GM19468 (cell line): ENCODE measurements at regions not wholly inside any gene's neighbourhood (a gene's known extent, or its start where the extent isn't known, plus 50 kb on each side); places are given as distances from the start of the nearest gene placed in this dataset.
"Not testable (repeated sequence)": the region's sequence is repeated elsewhere in the genome, so short reads cannot be mapped to it uniquely, and the experiment has no call there.

Source experiments
- ATAC-seq: cut with Tn5 transposase; IDR thresholded peaks from one replicate; pipeline ENCODE4 v1.9.1; 2021; ENCODE audit warnings: mild to moderate bottlenecking, moderate library complexity, moderate number of reproducible peaks; ENCODE audit not compliant: unreplicated experiment; ENCODE audit errors: extremely low read depth

DNA sequence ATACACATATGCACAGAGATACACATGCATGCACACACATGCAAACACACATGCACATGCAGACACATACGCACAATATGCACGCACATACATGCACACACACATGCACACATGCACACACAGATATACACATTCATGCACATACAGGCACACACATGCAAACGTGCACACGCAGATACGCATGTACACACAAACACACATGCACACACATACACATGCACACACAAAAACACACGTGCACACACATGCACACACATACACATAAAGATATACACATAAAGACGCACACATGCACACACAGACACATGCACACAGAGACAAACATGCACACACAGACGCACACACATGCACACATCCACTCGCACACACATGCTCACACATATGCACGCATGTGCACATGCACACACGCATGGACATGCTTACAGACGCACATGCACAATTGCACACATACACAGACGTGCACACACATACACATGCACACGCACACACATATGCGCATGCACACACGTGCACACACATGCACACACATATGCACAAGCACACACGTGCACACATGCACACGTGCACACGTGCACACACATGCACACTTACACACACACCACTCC lies 145.2 kb downstream of the ADRA2C start:
- no peak for ATAC-seq

DNA sequence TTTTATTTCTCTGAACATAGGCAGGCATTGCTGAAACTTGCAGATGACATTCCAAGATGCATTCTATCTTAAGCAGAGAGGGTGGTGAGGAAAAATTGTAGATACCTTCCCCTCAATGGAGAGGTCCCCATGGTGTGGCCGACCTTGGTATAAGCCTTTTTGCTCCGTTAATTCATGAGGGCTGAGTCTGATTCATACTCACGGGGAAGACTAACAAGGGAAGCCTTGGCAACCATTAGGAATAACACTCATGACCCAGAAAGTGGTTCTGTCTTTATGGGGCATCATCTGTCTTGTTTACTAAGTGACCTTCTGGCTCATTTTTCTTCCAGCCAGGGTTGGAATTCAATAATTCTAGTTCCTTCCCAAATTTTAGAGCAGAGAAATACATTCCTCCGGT lies 148.3 kb downstream of the ADRA2C start:
- not testable (repeated sequence) for ATAC-seq

DNA sequence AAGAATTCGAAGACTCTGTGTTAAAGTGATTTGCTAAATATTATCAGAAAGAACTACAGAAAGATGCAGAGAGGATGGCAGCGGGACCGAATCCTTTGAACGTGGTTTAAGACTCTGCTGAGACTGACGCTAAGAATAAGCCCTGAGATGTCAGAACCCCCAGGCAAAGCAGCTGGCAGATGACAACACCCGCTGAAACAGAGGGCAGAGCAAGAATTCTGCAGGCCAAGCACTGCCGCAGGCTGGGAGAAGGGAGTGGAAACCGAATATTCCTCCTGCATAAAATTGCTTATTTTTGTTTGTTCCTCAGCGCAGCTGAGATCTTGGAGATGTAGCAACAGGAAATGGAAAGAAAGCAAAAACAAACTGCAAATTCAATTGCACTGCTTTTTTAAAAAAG lies 153.3 kb downstream of the ADRA2C start:
- not testable (repeated sequence) for ATAC-seq

DNA sequence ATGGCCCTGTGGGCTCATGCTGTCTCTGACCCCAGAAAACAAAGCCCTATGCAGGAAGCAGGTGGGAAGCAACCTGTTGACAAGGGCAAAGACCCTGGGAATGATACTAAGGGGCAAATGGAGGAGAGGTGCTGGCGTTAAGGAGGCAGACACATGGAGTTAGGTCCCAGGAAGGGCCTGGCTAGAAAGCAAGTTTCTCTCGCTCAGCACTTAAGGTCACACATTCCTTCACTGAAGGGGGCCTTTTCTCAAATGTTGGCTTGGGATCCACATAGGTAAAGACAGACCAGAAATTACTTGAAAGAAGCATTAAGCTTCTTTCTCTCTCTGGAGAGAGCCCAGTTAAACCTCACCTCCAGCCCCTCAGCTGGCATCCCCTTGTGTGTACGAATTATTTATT lies 155.7 kb downstream of the ADRA2C start:
- ATAC-seq, result not testable (repeated sequence)

DNA sequence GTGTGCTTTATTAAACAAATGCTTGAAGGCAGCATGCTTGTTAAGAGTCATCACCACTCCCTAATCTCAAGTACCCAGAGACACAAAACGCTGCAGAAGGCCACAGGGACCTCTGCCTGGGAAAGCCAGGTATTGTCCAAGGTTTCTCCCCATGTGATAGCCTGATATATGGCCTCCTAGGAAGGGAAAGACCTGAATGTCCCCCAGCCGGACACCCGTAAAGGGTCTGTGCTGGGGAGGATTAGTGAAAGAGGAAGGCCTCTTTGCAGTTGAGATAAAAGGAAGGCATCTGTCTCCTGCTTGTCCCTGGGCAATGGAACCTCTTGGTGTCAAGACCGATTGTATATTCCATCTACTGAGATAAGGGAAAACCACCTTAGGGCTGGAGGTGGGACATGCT lies 159.7 kb downstream of the ADRA2C start:
- not testable (repeated sequence) for ATAC-seq

DNA sequence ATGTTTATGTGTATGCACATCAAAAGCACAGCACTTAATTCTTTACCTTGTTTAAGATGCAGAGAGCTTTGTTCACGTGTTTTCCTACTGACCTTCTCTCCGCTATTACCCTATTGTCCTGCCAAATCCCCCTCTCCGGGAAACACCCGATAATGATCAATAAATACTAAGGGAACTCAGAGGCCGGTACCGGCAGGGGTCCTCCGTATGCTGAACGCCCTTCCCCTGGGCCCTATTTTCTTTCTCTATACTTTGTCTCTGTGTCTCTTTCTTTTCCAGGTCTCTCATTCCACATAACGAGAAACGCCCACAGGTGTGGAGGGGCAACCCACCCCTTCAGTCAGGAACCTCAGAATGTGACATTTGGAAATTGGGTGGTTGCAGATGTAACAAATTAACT lies 160.1 kb downstream of the ADRA2C start:
- ATAC-seq, result not testable (repeated sequence)

DNA sequence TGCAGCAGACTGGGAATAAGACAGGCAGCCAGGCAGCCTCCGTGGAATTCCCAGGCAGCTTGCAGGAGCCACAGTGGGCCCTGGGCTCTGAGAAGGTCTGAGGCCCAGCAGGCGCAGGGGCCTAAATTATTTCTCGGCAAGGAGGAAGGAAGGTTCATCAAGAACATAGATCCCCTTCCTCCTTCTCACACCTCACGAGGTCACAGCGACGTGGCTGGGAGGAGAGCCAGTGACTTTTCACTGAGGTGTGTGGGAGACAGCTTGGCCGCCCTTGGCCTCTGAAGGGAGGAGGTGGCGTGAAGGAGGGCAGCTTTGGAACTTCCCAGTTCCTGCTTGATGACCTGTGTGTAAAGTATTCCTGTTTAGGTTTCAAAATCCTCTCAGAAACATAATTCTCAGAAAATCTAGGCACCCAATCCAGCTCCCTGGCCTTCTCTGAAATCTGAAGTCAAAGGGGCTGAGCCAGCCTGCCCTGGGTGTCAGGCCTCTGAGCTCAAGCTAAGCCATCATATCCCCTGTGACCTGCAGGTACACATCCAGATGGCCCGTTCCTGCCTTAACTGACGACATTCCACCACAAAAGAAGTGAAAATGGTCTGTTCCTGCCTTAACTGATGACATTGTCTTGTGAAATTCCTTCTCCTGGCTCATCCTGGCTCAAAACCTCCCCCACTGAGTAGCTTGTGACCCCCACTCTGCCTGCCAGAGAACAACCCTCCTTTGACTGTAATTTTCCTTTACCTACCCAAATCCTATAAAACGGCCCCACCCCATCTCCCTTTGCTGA lies 161.0 kb downstream of the ADRA2C start:
- ATAC-seq, result not testable (repeated sequence)

DNA sequence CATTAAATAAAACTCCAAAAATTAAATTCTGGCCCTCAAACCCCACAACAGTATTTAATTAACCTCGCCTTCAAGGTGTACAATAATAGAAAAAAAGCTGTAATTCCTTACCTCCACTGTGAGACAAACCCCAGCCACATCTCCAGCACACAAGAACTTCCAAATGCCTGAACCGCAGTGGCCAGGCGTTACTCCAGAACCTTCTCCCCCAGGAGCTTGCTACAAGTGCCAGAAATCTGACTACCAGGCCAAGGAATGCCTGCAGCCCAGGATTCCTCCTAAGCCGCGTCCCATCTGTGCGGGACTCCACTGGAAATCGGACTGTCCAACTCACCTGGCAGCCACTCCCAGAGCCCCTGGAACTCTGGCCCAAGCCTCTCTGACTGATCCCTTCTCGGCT lies 163.2 kb downstream of the ADRA2C start:
- ATAC-seq, result not testable (repeated sequence)

DNA sequence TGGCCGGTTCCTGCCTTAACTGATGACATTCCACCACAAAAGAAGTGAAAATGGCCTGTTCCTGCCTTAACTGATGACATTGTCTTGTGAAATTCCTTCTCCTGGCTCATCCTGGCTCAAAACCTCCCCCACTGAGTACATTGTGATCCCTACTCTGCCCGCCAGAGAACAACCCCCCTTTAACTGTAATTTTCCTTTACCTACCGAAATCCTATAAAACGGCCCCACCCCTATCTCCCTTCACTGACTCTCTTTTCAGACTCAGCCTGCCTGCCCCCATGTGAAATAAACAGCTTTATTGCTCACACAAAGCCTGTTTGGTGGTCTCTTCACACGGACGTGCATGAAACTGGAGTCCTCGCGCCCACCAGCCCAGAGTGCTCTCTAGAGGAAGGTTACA lies 166.5 kb downstream of the ADRA2C start:
- not testable (repeated sequence) for ATAC-seq

DNA sequence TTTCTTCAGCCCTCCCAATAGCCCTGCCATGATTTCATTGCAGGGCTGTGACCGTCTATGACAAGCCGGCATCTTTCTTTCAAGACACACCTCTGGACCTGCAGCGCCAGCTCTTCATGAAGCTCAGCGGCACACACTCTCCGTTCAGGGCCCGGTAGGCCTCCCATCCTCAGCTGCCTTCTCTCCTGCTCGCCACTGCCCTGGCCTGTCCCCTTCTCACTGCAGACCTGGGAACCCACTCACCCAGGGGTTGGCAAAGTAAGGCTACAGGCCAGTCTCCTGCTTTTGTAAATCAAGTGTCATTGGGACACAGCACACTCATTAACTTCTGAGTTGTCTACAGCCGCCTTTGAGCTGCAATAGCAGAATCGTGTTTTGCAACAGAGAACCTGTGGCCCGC lies 169.2 kb downstream of the ADRA2C start:
- not testable (repeated sequence) for ATAC-seq

DNA sequence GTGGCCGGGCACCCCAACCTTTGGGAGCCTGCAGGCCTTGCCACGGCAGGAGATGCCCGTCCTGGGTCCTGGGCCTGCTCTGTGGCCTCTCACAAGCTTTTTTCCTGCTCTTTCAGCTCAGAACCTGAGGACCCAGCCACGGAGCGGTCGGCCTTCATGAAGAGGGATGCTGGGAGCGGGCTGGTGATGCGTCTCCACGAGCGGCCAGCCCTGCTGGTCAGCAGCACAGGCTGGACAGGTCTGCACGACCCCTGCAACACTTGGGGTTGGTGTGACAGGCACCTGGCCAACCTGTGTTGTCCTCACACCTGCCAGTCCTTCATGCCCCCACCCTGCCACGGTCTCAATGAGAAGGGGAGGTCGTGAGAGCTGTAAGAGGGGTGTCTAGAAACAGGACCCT lies 170.0 kb downstream of the ADRA2C start:
- ATAC-seq, result no peak

DNA sequence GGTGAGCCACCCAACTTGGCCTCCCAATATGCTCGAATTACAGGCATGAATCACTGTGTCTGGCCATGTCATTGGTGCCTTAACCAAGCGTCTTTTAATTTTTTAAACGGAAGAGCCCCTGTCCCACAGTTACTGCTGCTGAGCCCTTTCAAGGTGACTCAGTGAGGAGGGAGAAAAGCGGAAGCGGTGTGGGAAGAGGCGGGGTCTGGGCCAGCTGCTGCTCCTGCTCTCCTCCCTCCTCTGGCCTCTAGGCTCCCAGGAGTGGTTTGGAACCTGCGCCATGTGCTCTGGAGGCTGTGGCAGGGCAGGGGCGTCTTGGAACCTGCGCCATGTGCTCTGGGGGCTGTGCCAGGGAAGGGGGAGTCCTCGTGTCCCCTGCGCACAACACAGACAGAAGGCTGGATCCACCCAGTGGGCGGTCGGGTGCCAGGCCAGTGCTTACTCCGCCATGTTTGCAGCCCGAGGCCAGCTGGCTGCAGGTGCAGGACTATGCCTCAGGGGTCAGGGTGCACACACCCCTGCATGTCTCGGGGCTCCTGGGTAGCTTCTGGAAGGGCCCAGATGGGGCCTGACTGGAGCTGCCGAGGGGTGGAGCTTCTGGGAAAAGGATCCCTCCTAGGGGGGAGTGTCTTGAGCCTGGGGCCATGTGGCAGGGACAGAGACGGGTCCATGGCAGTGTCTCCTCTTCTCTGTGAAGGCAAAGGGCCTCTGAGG lies 171.8 kb downstream of the ADRA2C start:
- not testable (repeated sequence) for ATAC-seq

DNA sequence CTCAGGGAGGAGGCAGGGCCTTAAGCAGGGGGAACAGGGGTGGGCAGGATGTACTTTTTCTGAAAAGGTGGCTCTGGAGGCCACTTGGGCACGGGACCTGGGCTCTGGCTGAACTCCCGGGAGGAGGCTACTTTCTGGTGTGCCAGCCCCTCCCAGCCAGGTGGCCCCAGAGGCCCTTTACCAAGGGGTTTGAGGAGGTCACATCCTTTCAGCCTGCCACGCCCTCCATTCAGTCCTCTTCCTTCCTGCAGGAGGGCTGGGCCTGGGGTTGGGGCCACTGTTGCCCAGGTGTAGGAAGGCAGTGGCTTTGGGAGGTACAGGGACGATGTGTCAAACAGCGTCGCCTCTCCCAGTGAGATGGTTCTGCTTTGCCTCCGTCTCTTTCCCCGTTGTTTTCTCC lies 172.5 kb downstream of the ADRA2C start:
- ATAC-seq, result not testable (repeated sequence)

DNA sequence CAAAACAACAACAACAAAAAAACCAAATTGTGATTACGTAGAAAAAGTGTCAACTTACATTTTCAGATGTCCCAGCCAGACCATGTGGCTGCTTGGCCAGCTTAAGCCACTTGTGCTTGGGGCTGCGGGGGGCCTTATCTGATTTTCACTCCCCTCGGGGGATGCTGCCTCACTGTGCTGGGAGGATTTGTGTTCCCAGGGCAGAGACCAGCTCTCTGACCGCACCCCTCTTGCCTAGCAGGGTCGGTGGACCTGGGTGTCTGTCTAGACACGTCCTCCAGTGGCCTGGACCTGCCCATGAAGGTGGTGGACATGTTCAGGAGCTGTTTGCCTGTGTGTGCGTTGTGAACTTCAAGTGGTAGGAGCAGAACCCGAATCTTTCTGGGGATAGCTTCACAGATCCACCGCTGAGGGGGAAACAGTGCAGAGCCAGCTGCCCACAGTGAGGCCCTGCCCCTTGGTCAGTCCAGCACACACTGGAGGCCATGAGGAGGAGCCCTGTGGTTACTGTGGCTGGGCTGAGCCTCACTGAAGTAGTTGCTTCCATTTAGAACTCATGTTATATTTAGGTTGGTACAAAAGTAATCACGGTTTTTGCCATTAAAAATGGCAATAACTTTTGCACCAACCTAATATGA lies 173.9 kb downstream of the ADRA2C start:
- ATAC-seq, result not testable (repeated sequence)

DNA sequence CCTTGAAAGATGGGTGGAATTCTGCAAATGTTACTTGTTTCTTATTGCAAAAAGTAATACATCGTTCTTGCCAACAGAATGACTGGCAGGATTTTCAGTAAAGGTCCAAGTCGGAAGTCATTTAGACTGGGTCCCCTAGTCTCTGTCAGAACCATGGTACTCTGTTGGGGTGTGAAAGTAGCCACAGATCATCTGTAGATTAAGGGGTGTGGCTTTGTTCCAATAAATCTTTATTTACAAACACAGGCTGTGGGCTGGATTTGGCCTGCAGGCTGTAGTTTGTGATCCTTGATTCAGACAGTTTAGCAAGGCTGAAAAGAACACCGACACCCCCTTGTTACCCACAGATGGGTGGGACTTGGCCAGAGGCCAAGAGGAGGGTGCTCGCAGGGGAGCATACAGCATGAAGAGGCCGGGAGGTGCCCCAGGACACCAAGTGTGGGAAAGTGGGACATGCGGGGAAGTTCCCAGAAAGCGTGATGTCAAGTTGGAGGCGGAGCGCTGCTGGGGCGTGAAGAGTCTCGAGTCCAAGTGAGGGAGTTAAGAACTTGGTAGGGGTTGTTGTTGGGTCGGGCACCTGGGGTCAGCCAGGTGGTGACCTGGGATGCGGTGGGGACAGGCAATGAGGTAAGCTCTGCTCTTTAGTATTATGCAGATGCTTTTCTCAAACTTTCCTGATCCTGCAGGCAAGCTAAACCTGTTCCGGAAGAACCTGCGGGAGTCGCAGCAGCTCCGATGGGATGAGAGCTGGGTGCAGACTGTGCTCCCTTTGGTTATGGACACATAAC lies 175.7 kb downstream of the ADRA2C start:
- ATAC-seq, result not testable (repeated sequence)

DNA sequence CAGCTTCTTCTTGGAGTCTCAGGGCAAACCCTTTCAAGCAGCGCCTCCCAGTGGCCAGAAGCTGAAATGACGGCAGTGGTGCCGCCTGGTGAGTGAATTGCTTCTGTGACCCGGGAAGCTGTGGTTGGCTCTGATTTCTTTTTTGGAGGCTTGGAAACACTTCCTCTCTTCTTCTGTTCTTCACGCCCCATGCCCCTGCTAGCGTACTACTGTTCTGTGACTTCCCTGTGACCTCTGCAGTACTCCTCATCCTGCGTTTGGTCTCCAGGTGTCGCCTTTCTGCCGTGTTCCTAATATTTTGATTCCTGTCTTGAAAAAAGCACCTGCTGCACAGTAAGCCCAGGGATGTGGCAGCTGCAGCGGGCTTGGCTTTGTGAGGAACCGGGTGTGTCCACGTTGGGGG lies 176.4 kb downstream of the ADRA2C start:
- ATAC-seq, result not testable (repeated sequence)

DNA sequence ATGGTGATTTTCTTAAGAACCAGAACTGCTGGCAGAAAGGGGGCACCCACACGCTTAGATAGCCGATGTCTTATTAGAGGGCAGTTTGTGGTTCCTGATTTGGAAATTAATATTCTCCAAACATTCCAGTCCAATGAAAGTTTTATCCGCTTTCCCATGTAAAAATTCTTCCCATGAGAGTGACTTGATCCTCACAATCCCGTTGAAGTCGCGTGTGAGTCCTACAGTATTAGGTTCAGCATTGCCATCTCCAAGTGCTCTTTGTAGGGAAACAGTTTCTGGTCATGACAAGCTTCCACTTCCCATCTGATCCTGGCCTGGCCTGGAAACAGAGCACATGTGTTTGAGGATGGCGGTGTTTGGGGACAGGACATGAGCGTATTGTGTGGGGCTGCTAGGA lies 176.9 kb downstream of the ADRA2C start:
- ATAC-seq, result not testable (repeated sequence)

DNA sequence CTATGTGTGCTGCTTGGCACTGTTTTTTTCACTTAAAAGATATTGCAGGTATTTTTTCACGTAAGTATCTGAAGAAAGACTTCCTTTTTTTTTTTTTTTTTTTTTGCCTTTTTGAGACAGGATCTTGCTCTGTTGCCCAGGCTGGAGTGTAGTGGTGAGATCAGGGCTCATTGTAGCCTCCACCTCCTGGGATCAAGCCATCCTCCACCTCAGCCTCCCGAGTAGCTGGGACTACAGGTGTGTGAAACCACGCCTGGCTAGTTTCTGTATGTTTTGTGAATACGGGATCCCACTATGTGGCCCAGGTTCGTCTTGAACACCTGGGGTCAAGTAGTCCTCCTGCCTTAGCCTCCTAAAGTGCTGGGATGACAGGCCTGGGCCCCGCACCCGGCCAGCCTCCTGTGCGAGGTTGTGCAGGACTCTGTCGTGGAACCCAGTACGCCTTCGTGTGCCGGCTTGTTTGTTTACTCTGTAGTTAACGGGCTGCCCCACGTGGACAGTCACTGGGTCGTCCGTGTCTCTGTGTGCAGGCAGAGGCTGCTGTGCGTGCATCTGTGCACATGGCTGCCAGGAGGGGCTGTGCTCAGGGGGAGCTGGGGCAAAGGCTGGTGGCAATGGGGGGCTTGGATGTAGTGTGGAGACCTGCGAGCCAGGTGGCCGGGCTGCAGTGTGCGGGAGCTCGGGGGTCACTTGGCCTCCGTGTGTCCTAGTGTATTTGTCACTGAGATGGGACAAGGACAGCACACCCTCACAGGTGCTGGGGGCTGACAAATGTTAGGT lies 179.5 kb downstream of the ADRA2C start:
- ATAC-seq, result no peak

DNA sequence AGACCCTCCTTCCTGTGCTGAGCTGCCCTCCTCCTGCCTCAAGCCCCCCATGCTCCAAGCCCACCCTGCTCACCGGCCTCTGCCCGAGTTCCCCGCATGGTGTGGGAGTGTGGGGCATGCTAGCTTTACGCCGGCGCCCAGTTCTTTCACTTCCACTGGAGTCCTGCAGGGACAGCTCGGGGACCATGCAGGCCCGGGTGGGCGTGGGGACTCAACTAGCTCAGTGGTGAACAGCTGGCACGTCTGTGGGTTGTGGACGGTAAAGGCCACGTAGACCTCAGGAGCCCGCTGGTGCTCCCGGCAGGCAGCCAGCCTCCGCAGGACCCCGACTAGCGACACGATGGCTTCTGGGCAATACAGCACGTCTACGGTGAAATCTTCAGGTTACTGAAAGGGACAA lies 180.4 kb downstream of the ADRA2C start:
- ATAC-seq, result not testable (repeated sequence)
